Hepatocyte (in vitro differentiated cells): ENCODE measurements at regions not wholly inside any gene's neighbourhood (a gene's known extent, or its start where the extent isn't known, plus 50 kb on each side); places are given as distances from the start of the nearest gene placed in this dataset.

Source experiments
- DNase-seq: peaks from one replicate; pipeline ENCODE4 v3.0.0-alpha.2; 2016; ENCODE audit warnings: low spot score
- H2AFZ ChIP-seq: fragments of 200-600 bp; sonication (generic); 2 replicates; pipeline ENCODE4 v1.6.0; 2016; ENCODE audit warnings: antibody characterized with exemption, mild to moderate bottlenecking
- H3K27ac ChIP-seq: fragments of 200-600 bp; sonication (generic); 2 replicates; pipeline ENCODE4 v1.5.1; 2016; ENCODE audit warnings: mild to moderate bottlenecking
- H3K27me3 ChIP-seq: fragments of 200-600 bp; sonication (generic); 2 replicates; pipeline ENCODE4 v1.6.1; 2016
- H3K36me3 ChIP-seq: fragments of 200-600 bp; sonication (generic); replicated peaks from 2 replicates; pipeline ENCODE4 v1.5.1; 2016; ENCODE audit warnings: low read depth; ENCODE audit not compliant: insufficient read depth
- H3K4me1 ChIP-seq: fragments of 200-600 bp; sonication (generic); 2 replicates; pipeline ENCODE4 v1.5.1; 2016; ENCODE audit warnings: mild to moderate bottlenecking, moderate library complexity; ENCODE audit not compliant: insufficient read depth
- H3K4me2 ChIP-seq: fragments of 200-600 bp; sonication (generic); 2 replicates; pipeline ENCODE4 v1.6.0; 2016
- H3K4me3 ChIP-seq: fragments of 200-600 bp; sonication (generic); 2 replicates; pipeline ENCODE4 v1.5.1; 2016; ENCODE audit warnings: mild to moderate bottlenecking
- H3K79me2 ChIP-seq: fragments of 200-600 bp; sonication (generic); 2 replicates; pipeline ENCODE4 v1.6.0; 2017; ENCODE audit warnings: mild to moderate bottlenecking
- H3K9me2 ChIP-seq: fragments of 200-600 bp; sonication (generic); replicated peaks from 2 replicates; pipeline ENCODE4 v1.6.0; 2017; ENCODE audit warnings: mild to moderate bottlenecking; ENCODE audit not compliant: insufficient read depth
- H3K9me3 ChIP-seq: fragments of 200-600 bp; sonication (generic); 2 replicates; pipeline ENCODE4 v1.5.1; 2016; ENCODE audit warnings: low read depth, mild to moderate bottlenecking
- H4K20me1 ChIP-seq: fragments of 200-600 bp; sonication (generic); 2 replicates; pipeline ENCODE4 v1.6.0; 2016; ENCODE audit warnings: mild to moderate bottlenecking; ENCODE audit not compliant: insufficient read depth, poor library complexity, severe bottlenecking
- CTCF ChIP-seq: fragments of 200-600 bp; sonication (generic); IDR thresholded peaks from 2 replicates; pipeline ENCODE4 v1.5.1; 2016; ENCODE audit warnings: antibody characterized with exemption, mild to moderate bottlenecking; ENCODE audit not compliant: poor library complexity
- EZH2 ChIP-seq: fragments of 200-600 bp; sonication (generic); IDR thresholded peaks from 2 replicates; pipeline ENCODE4 v1.6.1; 2016; ENCODE audit warnings: antibody characterized with exemption, mild to moderate bottlenecking, borderline replicate concordance
- EZH2phosphoT487 ChIP-seq: fragments of 200-600 bp; sonication (generic); IDR thresholded peaks from one replicate; pipeline ENCODE4 v1.6.1; 2018; ENCODE audit warnings: antibody characterized with exemption, mild to moderate bottlenecking, low read depth, moderate library complexity; ENCODE audit not compliant: unreplicated experiment, severe bottlenecking
- WGBS: methylation state at CpG from one replicate; pipeline ENCODE4 v1.1.6; 2016; ENCODE audit warnings: low lambda C conversion rate; ENCODE audit errors: missing lambda C conversion rate; 5-methylcytosine and 5-hydroxymethylcytosine counted together

- H3K27me3 ChIP-seq = peaks cover 22% of the 10 kb centered on the region
- H3K79me2 ChIP-seq = no peaks in the 10 kb centered on the region
- no peaks in the 10 kb centered on the region for H4K20me1 ChIP-seq
- TF ChIP-seq EZH2 = no peak
- TF ChIP-seq CTCF = no peak
- H3K4me3 ChIP-seq = no peak overlapping the region
- no peak overlapping the region for H3K4me2 ChIP-seq
- no peaks in the 10 kb centered on the region for H3K9me2 ChIP-seq
- no peak overlapping the region for H3K27ac ChIP-seq
- no peak for DNase-seq
- H3K36me3 ChIP-seq = no peaks in the 10 kb centered on the region
- WGBS = 43% methylated on average over 8 of the region's 8 CpGs
- H2AFZ ChIP-seq = no peak overlapping the region
- no peaks in the 10 kb centered on the region for H3K4me1 ChIP-seq
- H3K9me3 ChIP-seq = no peaks in the 10 kb centered on the region
Measured at GRCh38 chr22:27070594-27070993, 413.2 kb downstream of the MIAT start.

- no peak overlapping the region for H3K27ac ChIP-seq
- no peaks in the 10 kb centered on the region for H3K9me3 ChIP-seq
- H3K4me1 ChIP-seq = no peaks in the 10 kb centered on the region
- H3K4me3 ChIP-seq = no peak overlapping the region
- DNase-seq = no peak
- TF ChIP-seq EZH2 (no peak), EZH2phosphoT487 (no peak), CTCF (no peak)
- WGBS = 83% methylated on average over 12 of the region's 12 CpGs
- H3K27me3 ChIP-seq = peaks cover 21% of the 10 kb centered on the region
- no peaks in the 10 kb centered on the region for H3K36me3 ChIP-seq
- no peak overlapping the region for H3K4me2 ChIP-seq
- no peaks in the 10 kb centered on the region for H4K20me1 ChIP-seq
- no peak overlapping the region for H2AFZ ChIP-seq
- no peaks in the 10 kb centered on the region for H3K79me2 ChIP-seq
- H3K9me2 ChIP-seq = no peaks in the 10 kb centered on the region
Measured at GRCh38 chr22:27073601-27074425, 416.4 kb downstream of the MIAT start.

GRCh38 chr22:27075028-27075678, 417.8 kb downstream of the MIAT start:
- H3K27me3 ChIP-seq = peaks cover 21% of the 10 kb centered on the region
- no peak overlapping the region for H3K4me3 ChIP-seq
- no peak for DNase-seq
- WGBS = 59% methylated on average over 6 of the region's 6 CpGs
- no peaks in the 10 kb centered on the region for H3K79me2 ChIP-seq
- TF ChIP-seq EZH2phosphoT487 = no peak
- no peak for TF ChIP-seq CTCF
- TF ChIP-seq EZH2 = no peak
- H3K9me2 ChIP-seq = no peaks in the 10 kb centered on the region
- H2AFZ ChIP-seq = no peak overlapping the region
- no peak overlapping the region for H3K4me2 ChIP-seq
- no peaks in the 10 kb centered on the region for H4K20me1 ChIP-seq
- H3K27ac ChIP-seq = no peak overlapping the region
- H3K9me3 ChIP-seq = no peaks in the 10 kb centered on the region
- no peaks in the 10 kb centered on the region for H3K36me3 ChIP-seq
- no peaks in the 10 kb centered on the region for H3K4me1 ChIP-seq
